OCI-LY7 (cell line): ENCODE measurements at regions not wholly inside any gene's neighbourhood (a gene's known extent, or its start where the extent isn't known, plus 50 kb on each side); places are given as distances from the start of the nearest gene placed in this dataset.

Experiments
- CTCF ChIP-seq: fragments of 200-600 bp; sonication (generic); conservative IDR thresholded peaks from 2 replicates; pipeline ENCODE4 v1.5.1; 2014; ENCODE audit warnings: mild to moderate bottlenecking, antibody characterized with exemption, low read length, moderate library complexity, mixed read lengths
- EZH2phosphoT487 ChIP-seq: fragments of 200-600 bp; sonication (generic); IDR thresholded peaks from 2 replicates; pipeline ENCODE4 v1.6.1; 2018; ENCODE audit warnings: low read depth, borderline replicate concordance, mild to moderate bottlenecking, mixed run types, antibody characterized with exemption, low read length, moderate library complexity, mixed read lengths

- TF ChIP-seq CTCF: no peak
- TF ChIP-seq EZH2phosphoT487: no peak
Measured at GRCh38 chr9:25224309-25224708, 453.9 kb downstream of the TUSC1 start.
